ENCODE measurements at regions not wholly inside any gene's neighbourhood (a gene's known extent, or its start where the extent isn't known, plus 50 kb on each side); places are given as distances from the start of the nearest gene placed in this dataset.

GRCh38 chr18:27415495-27415894 is 230.4 kb upstream of the CHST9 start:
- TF ChIP-seq MAX (IDR thresholded peaks at IDR 0.05), result no peak
- TF ChIP-seq POLR2A (IDR thresholded peaks at IDR 0.05; ENCODE audit: borderline replicate concordance, extremely low read depth, insufficient read depth, insufficient read length), result no peak

Measured in HCT116 (cell line).